GM12878 (cell line): ENCODE measurements at regions not wholly inside any gene's neighbourhood (a gene's known extent, or its start where the extent isn't known, plus 50 kb on each side); places are given as distances from the start of the nearest gene placed in this dataset.

Experiments
- ATAC-seq: fragments of 200-7000 bp; cut with Tn5 transposase; 3 replicates; pipeline ENCODE4 v1.9.1; 2020; ENCODE audit warnings: mild to moderate bottlenecking, moderate library complexity
- BruUV-seq: library from RNA; stranded (reverse); fragments of 400-500 nt; replicated peaks from 2 replicates; lab custom pipeline; 2021; lab: Mats Ljungman, UMichigan
- CTCF ChIA-PET: fragments of 300-600 bp; sonication (Branson Sonifier 250); formaldehyde crosslinking; extraction: SDS; loops from one replicate; lab custom pipeline; 2021; ENCODE audit warnings: inconsistent platforms; lab: Yijun Ruan, JAX
- POLR2A ChIA-PET: fragments of 350-600 bp; formaldehyde crosslinking; extraction: SDS; loops from one replicate; lab custom pipeline; 2021; ENCODE audit warnings: inconsistent platforms; lab: Charles Lee
- RAD21 ChIA-PET: fragments of 300-600 bp; sonication (Branson Sonifier 250); formaldehyde crosslinking; loops from one replicate; lab custom pipeline; 2023; ENCODE audit warnings: antibody characterized with exemption; ENCODE audit not compliant: unreplicated experiment; lab: Charles Lee
- SMC1A ChIA-PET: fragments of 300-600 bp; sonication (Branson Sonifier 250); formaldehyde crosslinking; loops from one replicate; lab custom pipeline; 2023; ENCODE audit not compliant: unreplicated experiment, uncharacterized antibody; lab: Charles Lee
- DNase-seq: peaks from one replicate; pipeline ENCODE4 v3.0.0-alpha.2; 2011; ENCODE audit warnings: low read depth, low spot score
- FAIRE-seq: peaks from 3 replicates; lab custom pipeline; 2011; peaks lifted over from hg19 to GRCh38; lab: Jason Lieb, UNC
- H2AFZ ChIP-seq: 2 replicates; pipeline ENCODE4 v1.6.0; 2011; ENCODE audit warnings: low read depth, low read length, control low read depth; ENCODE audit not compliant: control insufficient read depth
- H3K27ac ChIP-seq: 2 replicates; pipeline ENCODE4 v1.5.1; 2011; ENCODE audit warnings: control low read depth; ENCODE audit not compliant: control insufficient read depth, insufficient read depth
- H3K27me3 ChIP-seq, 2 experiments: replicated peaks in 1 of 2; 2 replicates each; pipeline versions ENCODE4 v1.6.0 to v1.6.1; 2011; ENCODE audit warnings: low read length in 1 of 2; ENCODE audit not compliant: control insufficient read depth in 2 of 2, insufficient read depth in 2 of 2
- H3K36me3 ChIP-seq, 2 experiments: 2 replicates each; pipeline ENCODE4 v1.5.1; 2011; ENCODE audit warnings: low read length in 1 of 2; ENCODE audit not compliant: control insufficient read depth in 2 of 2, insufficient read depth in 2 of 2
- H3K4me1 ChIP-seq: 2 replicates; pipeline ENCODE4 v1.6.1; 2011; ENCODE audit warnings: mild to moderate bottlenecking, low read length, moderate library complexity, mixed read lengths; ENCODE audit not compliant: control insufficient read depth, insufficient read depth
- H3K4me2 ChIP-seq: 2 replicates; pipeline ENCODE4 v1.6.0; 2011; ENCODE audit warnings: control low read depth; ENCODE audit not compliant: control insufficient read depth, insufficient read depth
- H3K4me3 ChIP-seq: fragments of 200-600 bp; sonication (generic); 2 replicates; pipeline ENCODE4 v1.5.1; 2016
- H3K79me2 ChIP-seq: 2 replicates; pipeline ENCODE4 v1.6.0; 2011; ENCODE audit warnings: low read length; ENCODE audit not compliant: control insufficient read depth, insufficient read depth
- H3K9ac ChIP-seq: 2 replicates; pipeline ENCODE4 v1.8.0; 2011; ENCODE audit warnings: low read length, control low read depth, mixed read lengths; ENCODE audit not compliant: control insufficient read depth, insufficient read depth
- H3K9me3 ChIP-seq: replicated peaks from 3 replicates; pipeline ENCODE4 v1.5.1; 2011; ENCODE audit warnings: mild to moderate bottlenecking, low read length; ENCODE audit not compliant: control insufficient read depth, insufficient read depth
- H4K20me1 ChIP-seq: 2 replicates; pipeline ENCODE4 v1.6.0; 2011; ENCODE audit not compliant: control insufficient read depth, insufficient read depth
- BMI1 ChIP-seq: fragments of 450-650 bp; IDR thresholded peaks from 2 replicates; pipeline ENCODE4 v1.6.1; 2016; ENCODE audit warnings: mild to moderate bottlenecking, moderate library complexity, borderline replicate concordance
- CBFB ChIP-seq: IDR thresholded peaks from 2 replicates; pipeline ENCODE4 v1.6.1; 2016; ENCODE audit warnings: antibody characterized with exemption, low read depth
- CBX5 ChIP-seq: sonication (generic); IDR thresholded peaks from 2 replicates; pipeline ENCODE4 v1.6.1; 2016; ENCODE audit warnings: low read depth, moderate library complexity, mild to moderate bottlenecking, inconsistent platforms
- CTCF ChIP-seq, 3 experiments: IDR thresholded peaks in 2 of 3; conservative IDR thresholded peaks in 1 of 3; 2 replicates each; pipeline ENCODE4 v1.5.1; 2011; ENCODE audit warnings: low read depth in 3 of 3, low read length in 3 of 3, mild to moderate bottlenecking in 3 of 3, control low read depth in 2 of 3, moderate library complexity in 2 of 3, inconsistent platforms in 1 of 3, mixed read lengths in 1 of 3; ENCODE audit not compliant: control insufficient read depth in 2 of 3, insufficient read depth in 1 of 3; ENCODE audit errors: extremely low read depth in 1 of 3
- EGR1 ChIP-seq, 2 experiments: IDR thresholded peaks; 1 replicate in 1 of 2; 2 replicates in 1 of 2; pipeline ENCODE4 v1.6.1; 2011 to 2012; ENCODE audit warnings: low read depth in 2 of 2, low read length in 2 of 2, borderline replicate concordance in 1 of 2, mild to moderate bottlenecking in 1 of 2, moderate library complexity in 1 of 2
- GABPA ChIP-seq: IDR thresholded peaks from 2 replicates; pipeline ENCODE4 v1.6.1; 2014; ENCODE audit warnings: antibody characterized with exemption, low read depth, mild to moderate bottlenecking, inconsistent platforms
- GATAD2B ChIP-seq: fragments of 450-650 bp; conservative IDR thresholded peaks from 2 replicates; pipeline ENCODE4 v1.6.1; 2017; ENCODE audit warnings: low read depth, mild to moderate bottlenecking, moderate library complexity
- HCFC1 ChIP-seq: fragments of 150-350 bp; IDR thresholded peaks from 2 replicates; pipeline ENCODE4 v1.6.1; 2014; ENCODE audit warnings: low read length
- KAT2A ChIP-seq: conservative IDR thresholded peaks from 2 replicates; pipeline ENCODE4 v1.6.1; 2011; ENCODE audit warnings: low read depth, low read length; ENCODE audit not compliant: control insufficient read depth
- MLLT1 ChIP-seq: fragments of 450-650 bp; IDR thresholded peaks from 2 replicates; pipeline ENCODE4 v1.6.1; 2016; ENCODE audit warnings: mild to moderate bottlenecking
- NFIC ChIP-seq: IDR thresholded peaks from 2 replicates; pipeline ENCODE4 v1.6.1; 2012; ENCODE audit warnings: low read depth, mild to moderate bottlenecking, inconsistent platforms, low read length, moderate library complexity
- NR2C1 ChIP-seq: fragments of 450-650 bp; IDR thresholded peaks from 2 replicates; pipeline ENCODE4 v1.6.1; 2017; ENCODE audit warnings: antibody characterized with exemption, mild to moderate bottlenecking, moderate library complexity
- PAX5 ChIP-seq: IDR thresholded peaks from 2 replicates; pipeline ENCODE4 v1.6.1; 2011; ENCODE audit warnings: low read depth, low read length, borderline replicate concordance
- RAD51 ChIP-seq: fragments of 450-650 bp; IDR thresholded peaks from 2 replicates; pipeline ENCODE4 v1.6.1; 2016; ENCODE audit warnings: moderate library complexity, mild to moderate bottlenecking, inconsistent platforms
- SMAD1 ChIP-seq: fragments of 450-650 bp; IDR thresholded peaks from 2 replicates; pipeline ENCODE4 v1.6.1; 2018; ENCODE audit warnings: mild to moderate bottlenecking, low read depth; ENCODE audit not compliant: partially characterized antibody
- TCF7 ChIP-seq: IDR thresholded peaks from 2 replicates; pipeline ENCODE4 v1.6.1; 2014; ENCODE audit warnings: antibody characterized with exemption, borderline replicate concordance
- WRNIP1 ChIP-seq: IDR thresholded peaks from 2 replicates; pipeline ENCODE4 v1.6.1; 2011; ENCODE audit warnings: low read depth, low read length, improper control_type of control experiment, borderline replicate concordance
- ZBED1 ChIP-seq: IDR thresholded peaks from 2 replicates; pipeline ENCODE4 v1.6.1; 2016; ENCODE audit warnings: borderline replicate concordance
- ZNF207 ChIP-seq: fragments of 450-650 bp; IDR thresholded peaks from 2 replicates; pipeline ENCODE4 v1.6.1; 2014; ENCODE audit warnings: antibody characterized with exemption, mild to moderate bottlenecking, borderline replicate concordance
- WGBS: methylation state at CpG from one replicate; pipeline ENCODE4 v1.1.6; 2016; ENCODE audit warnings: low lambda C conversion rate; ENCODE audit not compliant: insufficient replicate concordance, insufficient coverage; ENCODE audit errors: missing lambda C conversion rate; 5-methylcytosine and 5-hydroxymethylcytosine counted together
- in situ Hi-C: fragments of 300-500 bp; cut with MboI; formaldehyde crosslinking; loops from 9 replicates; pipeline ENCODE4 v1.14.3; 2018; ENCODE audit warnings: mixed read lengths
- intact Hi-C: fragments of 100-400 bp; cut with micrococcal nuclease; formaldehyde crosslinking; loops from one replicate; pipeline ENCODE4 v1.14.2; 2022; ENCODE audit not compliant: unreplicated experiment
- TF ChIP-seq, protein P1 (sequence below): IDR thresholded peaks from 2 replicates; pipeline ENCODE4 v1.6.1; 2011; ENCODE audit warnings: low read depth, mild to moderate bottlenecking, low read length, moderate library complexity, borderline replicate concordance; ENCODE audit errors: extremely low read depth

GRCh38 chr6:164507206-164507940 is 802.0 kb downstream of the C6orf118 start (continued):
- TF ChIP-seq SMAD1, result peak; percentile 76
- 0 out of 2 replicates have a peak, but pooled peaks have one; percentile 34 for TF ChIP-seq CBFB
- TF ChIP-seq BMI1, result peak; percentile 84
- peak; percentile 93 for TF ChIP-seq CBX5
- TF ChIP-seq, all 136 proteins: peak for 58

DNA sequence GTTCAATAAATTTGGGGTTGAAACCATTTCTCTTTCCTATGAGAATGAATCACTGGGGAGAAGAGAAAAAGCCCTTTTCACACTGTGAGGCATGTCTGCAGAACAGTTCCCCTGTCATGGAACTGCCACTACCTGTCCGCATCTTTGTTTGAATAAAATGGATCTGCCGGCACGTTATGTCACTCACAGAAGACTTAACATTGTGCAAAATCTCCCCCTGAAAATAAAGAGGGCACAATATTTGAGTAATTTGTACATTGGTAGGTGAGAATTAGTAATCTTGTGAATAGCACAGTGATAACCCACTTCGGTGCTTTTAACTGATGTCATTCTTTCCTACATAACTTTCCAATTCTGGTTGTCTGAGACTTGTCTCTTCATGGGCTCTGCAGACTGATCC is 804.0 kb downstream of the C6orf118 start:
- Histone ChIP-seq H3K9me3 (no peaks in the 10 kb centered on the region; the same call in 2 of the 3 replicates), H3K36me3 (no peaks in the 10 kb centered on the region), H3K27ac (no peak overlapping the region), H4K20me1 (no peaks in the 10 kb centered on the region), H3K4me2 (no peak overlapping the region), H2AFZ (no peak overlapping the region), H3K4me1 (no peaks in the 10 kb centered on the region), H3K9ac (no peak overlapping the region), H3K27me3 (no peaks in the 10 kb centered on the region), H3K79me2 (no peaks in the 10 kb centered on the region), H3K4me3 (no peak overlapping the region)
- peak; percentile 7 for ATAC-seq
- POLR2A ChIA-PET, result no interaction called here
- intact Hi-C loops (loop anchor here (5.0 kb wide), 2 partner anchors 108 to 748 kb away; no protein-coding TSS in a partner anchor), in situ Hi-C loops (no loop called here)
- CTCF ChIA-PET, result no interaction called here
- RAD21 ChIA-PET, result no interaction called here
- SMC1A ChIA-PET, result no interaction called here
- WGBS, result 56% methylated on average over 4 of the region's 4 CpGs
- no TSS peak for BruUV-seq
- no peak for DNase-seq
- FAIRE-seq, result no peak
- no peak for TF ChIP-seq GABPA
- no peak for TF ChIP-seq MLLT1
- TF ChIP-seq NR2C1, result no peak
- no peak for TF ChIP-seq ZBED1
- TF ChIP-seq SMAD1, result no peak
- TF ChIP-seq, protein P1, sequence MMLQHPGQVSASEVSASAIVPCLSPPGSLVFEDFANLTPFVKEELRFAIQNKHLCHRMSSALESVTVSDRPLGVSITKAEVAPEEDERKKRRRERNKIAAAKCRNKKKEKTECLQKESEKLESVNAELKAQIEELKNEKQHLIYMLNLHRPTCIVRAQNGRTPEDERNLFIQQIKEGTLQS, result no peak
- no peak for TF ChIP-seq WRNIP1
- TF ChIP-seq NFIC, result peak; percentile 47; the same call in 1 of the 2 replicates
- no peak for TF ChIP-seq CTCF (IDR thresholded peaks at IDR 0.05 in 2 of 3, conservative IDR thresholded peaks at IDR 0.05 in 1 of 3; ENCODE audit: control insufficient read depth in 2 of 3, extremely low read depth in 1 of 3, insufficient read depth in 1 of 3, low read depth in 3 of 3, low read length in 3 of 3)
- 0 out of 2 replicates have a peak, but pooled peaks have one; percentile 26 for TF ChIP-seq GATAD2B
- no peak for TF ChIP-seq EGR1 (IDR thresholded peaks at IDR 0.05; ENCODE audit: borderline replicate concordance in 1 of 2, low read depth in 2 of 2, low read length in 2 of 2)
- TF ChIP-seq CBFB, result no peak
- no peak for TF ChIP-seq RAD51
- TF ChIP-seq KAT2A, result no peak
- TF ChIP-seq TCF7, result no peak
- no peak for TF ChIP-seq HCFC1
- TF ChIP-seq ZNF207, result no peak
- TF ChIP-seq PAX5, result no peak
